ENCODE measurements at regions not wholly inside any gene's neighbourhood (a gene's known extent, or its start where the extent isn't known, plus 50 kb on each side); places are given as distances from the start of the nearest gene placed in this dataset.

GRCh38 chr7:17516771-17517170 is 218.3 kb downstream of the AHR start:
- TF ChIP-seq POLR2A (IDR thresholded peaks at IDR 0.05): no peak
- no peak for TF ChIP-seq CTCF (IDR thresholded peaks at IDR 0.05)
